ENCODE measurements at regions not wholly inside any gene's neighbourhood (a gene's known extent, or its start where the extent isn't known, plus 50 kb on each side); places are given as distances from the start of the nearest gene placed in this dataset.

DNA sequence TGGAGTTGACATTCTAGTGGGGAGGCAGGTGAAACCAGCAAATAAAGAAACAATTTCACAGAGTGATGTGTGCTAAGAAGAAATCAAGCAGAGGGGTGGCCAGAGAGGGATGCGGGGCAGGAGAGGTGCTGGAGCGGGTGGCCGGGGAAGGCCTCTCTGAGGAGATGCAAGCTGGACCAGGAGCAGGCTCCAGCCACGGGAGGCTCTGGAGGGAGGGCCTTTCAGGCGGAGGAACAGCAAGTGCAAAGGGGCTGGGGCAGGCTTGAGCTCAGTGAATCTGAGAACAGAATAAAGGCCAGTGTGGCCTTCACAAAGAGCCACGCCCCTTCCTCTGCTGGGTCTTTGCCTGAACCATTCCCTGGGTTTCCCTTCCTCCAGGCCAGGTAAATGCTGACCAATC is 73.2 kb upstream of the NEURL1B start:
- TF ChIP-seq, protein P1, sequence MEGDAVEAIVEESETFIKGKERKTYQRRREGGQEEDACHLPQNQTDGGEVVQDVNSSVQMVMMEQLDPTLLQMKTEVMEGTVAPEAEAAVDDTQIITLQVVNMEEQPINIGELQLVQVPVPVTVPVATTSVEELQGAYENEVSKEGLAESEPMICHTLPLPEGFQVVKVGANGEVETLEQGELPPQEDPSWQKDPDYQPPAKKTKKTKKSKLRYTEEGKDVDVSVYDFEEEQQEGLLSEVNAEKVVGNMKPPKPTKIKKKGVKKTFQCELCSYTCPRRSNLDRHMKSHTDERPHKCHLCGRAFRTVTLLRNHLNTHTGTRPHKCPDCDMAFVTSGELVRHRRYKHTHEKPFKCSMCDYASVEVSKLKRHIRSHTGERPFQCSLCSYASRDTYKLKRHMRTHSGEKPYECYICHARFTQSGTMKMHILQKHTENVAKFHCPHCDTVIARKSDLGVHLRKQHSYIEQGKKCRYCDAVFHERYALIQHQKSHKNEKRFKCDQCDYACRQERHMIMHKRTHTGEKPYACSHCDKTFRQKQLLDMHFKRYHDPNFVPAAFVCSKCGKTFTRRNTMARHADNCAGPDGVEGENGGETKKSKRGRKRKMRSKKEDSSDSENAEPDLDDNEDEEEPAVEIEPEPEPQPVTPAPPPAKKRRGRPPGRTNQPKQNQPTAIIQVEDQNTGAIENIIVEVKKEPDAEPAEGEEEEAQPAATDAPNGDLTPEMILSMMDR (IDR thresholded peaks at IDR 0.05; ENCODE audit: low read length), result no peak
- TF ChIP-seq EZH2 (optimal IDR thresholded peaks at IDR 0.05; ENCODE audit: low read depth, low read length), result no peak
